SHP77 (cell line): ENCODE measurements at regions not wholly inside any gene's neighbourhood (a gene's known extent, or its start where the extent isn't known, plus 50 kb on each side); places are given as distances from the start of the nearest gene placed in this dataset.

Experiments
- DNase-seq, 2 experiments: peaks; one replicate each; lab custom pipeline; 2025; lab: John Stamatoyannopoulos, UW

GRCh38 chr5:107216587-107216986 lies 454.1 kb downstream of the EFNA5 start:
- DNase-seq: peak in 1 of 2 experiments; percentile 55

GRCh38 chr5:107215611-107216010 lies 455.1 kb downstream of the EFNA5 start:
- DNase-seq: peak in 1 of 2 experiments; percentile 3

GRCh38 chr5:107213025-107213424 lies 457.7 kb downstream of the EFNA5 start:
- no peak for DNase-seq

- no peak for DNase-seq
Measured at GRCh38 chr5:107211630-107212029, 459.1 kb downstream of the EFNA5 start.

GRCh38 chr5:107208867-107209266 lies 461.9 kb downstream of the EFNA5 start:
- DNase-seq: no peak

- DNase-seq: no peak
Measured at GRCh38 chr5:107204413-107204812, 466.3 kb downstream of the EFNA5 start.

GRCh38 chr5:107203243-107203642 lies 467.5 kb downstream of the EFNA5 start:
- no peak for DNase-seq

GRCh38 chr5:107199756-107200155 lies 471.0 kb downstream of the EFNA5 start:
- no peak for DNase-seq

GRCh38 chr5:107196500-107197059 lies 474.2 kb downstream of the EFNA5 start:
- DNase-seq: no peak

GRCh38 chr5:107195890-107196395 lies 474.8 kb downstream of the EFNA5 start:
- no peak for DNase-seq

GRCh38 chr5:107184871-107185270 lies 485.9 kb downstream of the EFNA5 start:
- DNase-seq: no peak

- no peak for DNase-seq
Measured at GRCh38 chr5:107184066-107184465, 486.7 kb downstream of the EFNA5 start.

- no peak for DNase-seq
Measured at GRCh38 chr5:107170620-107171019, 500.1 kb downstream of the EFNA5 start.

GRCh38 chr5:107169867-107170266 lies 500.9 kb downstream of the EFNA5 start:
- no peak for DNase-seq

- DNase-seq: no peak
Measured at GRCh38 chr5:107168848-107169752, 501.6 kb downstream of the EFNA5 start.

GRCh38 chr5:107168086-107168485 lies 502.7 kb downstream of the EFNA5 start:
- no peak for DNase-seq

GRCh38 chr5:107165296-107165695 lies 505.4 kb downstream of the EFNA5 start:
- no peak for DNase-seq

GRCh38 chr5:107157809-107158208 lies 512.9 kb downstream of the EFNA5 start:
- no peak for DNase-seq

- DNase-seq: peak in 1 of 2 experiments; percentile 33
Measured at GRCh38 chr5:107155707-107156106, 515.0 kb downstream of the EFNA5 start.

- DNase-seq: peak in 1 of 2 experiments; percentile 19
Measured at GRCh38 chr5:107154593-107154992, 516.1 kb downstream of the EFNA5 start.

GRCh38 chr5:107153283-107153682 lies 517.5 kb downstream of the EFNA5 start:
- no peak for DNase-seq

- no peak for DNase-seq
Measured at GRCh38 chr5:107149243-107150005, 521.3 kb downstream of the EFNA5 start.
